Esophagus squamous epithelium (tissue), 5 donors: ENCODE measurements at regions not wholly inside any gene's neighbourhood (a gene's known extent, or its start where the extent isn't known, plus 50 kb on each side); places are given as distances from the start of the nearest gene placed in this dataset.

Source experiments
- DNase-seq: peaks from one replicate; lab custom pipeline; 2025; lab: John Stamatoyannopoulos, UW
- H3K27ac ChIP-seq, 4 donors: fragments of 200-600 bp; sonication (generic); one replicate each; pipeline ENCODE4 v1.5.1; 2016 to 2019; ENCODE audit warnings: mild to moderate bottlenecking in 1 of 4
- H3K27me3 ChIP-seq, 4 donors: fragments of 200-600 bp; sonication (generic); 1 replicate in 3 of 4; 2 replicates in 1 of 4; pipeline versions ENCODE4 v1.5.1 to v1.6.0; 2017 to 2021; ENCODE audit warnings: antibody characterized with exemption in 1 of 4
- H3K36me3 ChIP-seq, 3 donors: fragments of 200-600 bp; sonication (generic); one replicate each; pipeline ENCODE4 v1.5.1; 2016 to 2019
- H3K4me1 ChIP-seq, 3 donors: fragments of 200-600 bp; sonication (generic); one replicate each; pipeline ENCODE4 v1.5.1; 2017 to 2019
- H3K4me3 ChIP-seq, 4 donors: fragments of 200-600 bp; sonication (generic); 1 replicate in 3 of 4; 2 replicates in 1 of 4; pipeline ENCODE4 v1.5.1; 2016 to 2019; ENCODE audit warnings: mild to moderate bottlenecking in 2 of 4, moderate library complexity in 1 of 4
- H3K9me3 ChIP-seq, 3 donors: fragments of 200-600 bp; sonication (generic); one replicate each; pipeline ENCODE4 v1.5.1; 2016 to 2019
- POLR2A ChIP-seq, 4 donors: fragments of 450-650 bp; IDR thresholded peaks; one replicate each; pipeline ENCODE4 v1.6.1; 2017; ENCODE audit warnings: antibody characterized with exemption in 4 of 4, mild to moderate bottlenecking in 4 of 4, moderate library complexity in 3 of 4
- WGBS, 2 donors: methylation state at CpG; one replicate each; pipeline ENCODE4 v1.1.5; 2018; 5-methylcytosine and 5-hydroxymethylcytosine counted together
- intact Hi-C: fragments of 100-400 bp; cut with DNase I; formaldehyde crosslinking; loops from one replicate; pipeline ENCODE4 v1.15.0; 2022
- TF ChIP-seq, protein P1 (sequence below), 6 experiments: fragments of 450-650 bp in 4 of 6; fragments of 200-600 bp in 2 of 6; sonication (generic) in 2 of 6; IDR thresholded peaks; one replicate each; pipeline ENCODE4 v1.5.1; 2016 to 2019; ENCODE audit warnings: antibody characterized with exemption in 6 of 6, mild to moderate bottlenecking in 4 of 6, moderate library complexity in 4 of 6
- donor health status: DM: yes; HTN: yes; CAD: no.

DNA sequence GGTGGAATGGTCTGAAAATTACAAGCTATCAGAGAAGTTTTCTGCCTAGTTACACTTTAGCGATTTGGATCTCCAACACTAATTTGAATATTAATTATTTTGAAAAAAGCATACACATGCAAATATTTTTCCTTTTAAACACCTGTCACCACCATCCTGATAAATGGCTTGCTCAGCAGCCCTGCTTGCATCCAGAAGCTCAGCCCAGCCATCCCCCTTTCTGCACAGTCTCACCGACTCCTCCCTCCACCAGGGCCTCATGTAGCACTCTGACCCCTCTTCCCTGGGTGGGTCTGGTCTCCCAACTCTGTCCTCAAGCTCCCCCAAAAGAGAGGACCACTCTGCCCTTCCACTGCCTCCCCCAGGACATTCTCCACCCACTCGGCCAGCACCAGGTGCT, 70.0 kb downstream of the C5orf15 start:
- intact Hi-C loops, result no loop called here
- TF ChIP-seq, protein P1, sequence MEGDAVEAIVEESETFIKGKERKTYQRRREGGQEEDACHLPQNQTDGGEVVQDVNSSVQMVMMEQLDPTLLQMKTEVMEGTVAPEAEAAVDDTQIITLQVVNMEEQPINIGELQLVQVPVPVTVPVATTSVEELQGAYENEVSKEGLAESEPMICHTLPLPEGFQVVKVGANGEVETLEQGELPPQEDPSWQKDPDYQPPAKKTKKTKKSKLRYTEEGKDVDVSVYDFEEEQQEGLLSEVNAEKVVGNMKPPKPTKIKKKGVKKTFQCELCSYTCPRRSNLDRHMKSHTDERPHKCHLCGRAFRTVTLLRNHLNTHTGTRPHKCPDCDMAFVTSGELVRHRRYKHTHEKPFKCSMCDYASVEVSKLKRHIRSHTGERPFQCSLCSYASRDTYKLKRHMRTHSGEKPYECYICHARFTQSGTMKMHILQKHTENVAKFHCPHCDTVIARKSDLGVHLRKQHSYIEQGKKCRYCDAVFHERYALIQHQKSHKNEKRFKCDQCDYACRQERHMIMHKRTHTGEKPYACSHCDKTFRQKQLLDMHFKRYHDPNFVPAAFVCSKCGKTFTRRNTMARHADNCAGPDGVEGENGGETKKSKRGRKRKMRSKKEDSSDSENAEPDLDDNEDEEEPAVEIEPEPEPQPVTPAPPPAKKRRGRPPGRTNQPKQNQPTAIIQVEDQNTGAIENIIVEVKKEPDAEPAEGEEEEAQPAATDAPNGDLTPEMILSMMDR (IDR thresholded peaks at IDR 0.05), result no peak
- TF ChIP-seq POLR2A (IDR thresholded peaks at IDR 0.05), result no peak
- H3K27ac ChIP-seq, result no peak overlapping the region
- no peak overlapping the region for H3K4me3 ChIP-seq
- H3K36me3 ChIP-seq, result no peaks in the 10 kb centered on the region
- 80 to 85% methylated on average over 2 to 3 of the region's 3 CpGs for WGBS, 2 donors
- H3K4me1 ChIP-seq, result no peaks in the 10 kb centered on the region
- peaks cover 0 to 5% (median 0%) of the 10 kb centered on the region in 4 donors for H3K27me3 ChIP-seq
- no peak for DNase-seq
- no peaks in the 10 kb centered on the region for H3K9me3 ChIP-seq

- H3K4me3 ChIP-seq, result no peak overlapping the region
- no peak for DNase-seq
- H3K4me1 ChIP-seq, result no peaks in the 10 kb centered on the region
- peaks cover 0 to 5% (median 0%) of the 10 kb centered on the region in 4 donors for H3K27me3 ChIP-seq
- H3K27ac ChIP-seq, result no peak overlapping the region
- intact Hi-C loops, result no loop called here
- H3K9me3 ChIP-seq, result no peaks in the 10 kb centered on the region
- TF ChIP-seq POLR2A (IDR thresholded peaks at IDR 0.05), result no peak
- TF ChIP-seq, protein P1 (IDR thresholded peaks at IDR 0.05), result no peak
- no peaks in the 10 kb centered on the region for H3K36me3 ChIP-seq
- WGBS, 2 donors, result 63 to 82% methylated on average over 4 of the region's 4 CpGs
These were observed 71.0 kb downstream of the C5orf15 start for GRCh38 chr5:133897431-133897830.

DNA sequence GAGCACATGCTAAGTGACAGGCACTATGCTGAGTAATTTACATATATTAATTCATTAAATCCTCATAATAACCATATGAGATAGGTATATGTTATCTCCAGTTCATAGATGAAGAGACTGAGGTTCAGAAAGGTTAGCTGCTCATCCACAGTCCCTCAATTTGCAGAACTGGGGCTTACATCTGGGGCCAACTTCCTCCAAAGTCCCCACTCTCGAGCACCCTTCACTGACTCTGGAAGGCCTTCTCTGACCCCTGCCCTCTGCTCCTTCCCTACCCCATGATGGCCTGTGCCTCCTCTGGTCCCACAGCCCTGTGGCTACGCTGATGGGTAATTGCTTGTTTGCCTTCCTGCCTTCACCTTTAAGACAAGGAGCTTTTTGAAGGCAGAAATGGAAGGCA, 71.6 kb downstream of the C5orf15 start:
- no peaks in the 10 kb centered on the region for H3K36me3 ChIP-seq
- 88 to 100% methylated on average over 1 to 2 of the region's 2 CpGs for WGBS, 2 donors
- no peaks in the 10 kb centered on the region for H3K9me3 ChIP-seq
- H3K27me3 ChIP-seq, result peaks cover 0 to 5% (median 0%) of the 10 kb centered on the region in 4 donors
- H3K4me1 ChIP-seq, result no peaks in the 10 kb centered on the region
- no peak for TF ChIP-seq POLR2A (IDR thresholded peaks at IDR 0.05)
- TF ChIP-seq, protein P1 (IDR thresholded peaks at IDR 0.05), result no peak
- H3K4me3 ChIP-seq, result no peak overlapping the region
- H3K27ac ChIP-seq, result no peak overlapping the region
- no peak for DNase-seq
- intact Hi-C loops, result no loop called here

GRCh38 chr5:133895979-133896845, 72.2 kb downstream of the C5orf15 start:
- Histone ChIP-seq H3K4me1 (no peaks in the 10 kb centered on the region), H3K36me3 (no peaks in the 10 kb centered on the region), H3K27me3 (peaks cover 0 to 5% (median 0%) of the 10 kb centered on the region in 4 donors), H3K9me3 (no peaks in the 10 kb centered on the region), H3K27ac (no peak overlapping the region), H3K4me3 (no peak overlapping the region)
- DNase-seq, result no peak
- WGBS, 2 donors, result 61 to 85% methylated on average over 5 to 6 of the region's 7 CpGs
- TF ChIP-seq, protein P1 (IDR thresholded peaks at IDR 0.05), result no peak
- no peak for TF ChIP-seq POLR2A (IDR thresholded peaks at IDR 0.05)
- intact Hi-C loops, result no loop called here

DNA sequence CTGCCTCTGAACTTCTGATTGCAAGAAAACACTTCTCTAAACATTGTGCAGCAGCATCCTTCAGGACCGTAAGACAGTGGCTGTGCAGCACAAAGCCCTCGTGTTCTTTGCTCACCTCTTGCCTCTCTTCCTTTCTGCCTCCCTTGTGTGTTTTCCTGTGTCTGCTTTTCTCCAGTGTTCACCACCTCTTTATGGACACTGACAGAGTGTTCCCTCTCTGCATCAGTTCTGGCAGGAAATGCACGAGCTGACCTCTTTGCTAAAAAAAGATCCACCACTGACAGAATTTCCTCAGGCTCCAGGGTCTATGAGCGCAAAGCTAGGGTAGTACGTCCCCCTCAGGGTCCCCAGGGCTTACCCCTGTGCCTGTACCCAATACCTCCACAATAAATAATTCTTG, 74.3 kb downstream of the C5orf15 start:
- no peak overlapping the region for H3K27ac ChIP-seq
- no peaks in the 10 kb centered on the region for H3K36me3 ChIP-seq
- H3K9me3 ChIP-seq, result no peaks in the 10 kb centered on the region
- 51 to 77% methylated on average over 5 of the region's 5 CpGs for WGBS, 2 donors
- no peak overlapping the region for H3K4me3 ChIP-seq
- DNase-seq, result no peak
- H3K27me3 ChIP-seq, result no peaks in the 10 kb centered on the region
- no peak for TF ChIP-seq POLR2A (IDR thresholded peaks at IDR 0.05)
- TF ChIP-seq, protein P1 (IDR thresholded peaks at IDR 0.05), result no peak
- intact Hi-C loops, result no loop called here
- no peaks in the 10 kb centered on the region for H3K4me1 ChIP-seq
